ENCODE measurements at regions not wholly inside any gene's neighbourhood (a gene's known extent, or its start where the extent isn't known, plus 50 kb on each side); places are given as distances from the start of the nearest gene placed in this dataset.
"Not testable (repeated sequence)": the region's sequence is repeated elsewhere in the genome, so short reads cannot be mapped to it uniquely, and the experiment has no call there.

DNA sequence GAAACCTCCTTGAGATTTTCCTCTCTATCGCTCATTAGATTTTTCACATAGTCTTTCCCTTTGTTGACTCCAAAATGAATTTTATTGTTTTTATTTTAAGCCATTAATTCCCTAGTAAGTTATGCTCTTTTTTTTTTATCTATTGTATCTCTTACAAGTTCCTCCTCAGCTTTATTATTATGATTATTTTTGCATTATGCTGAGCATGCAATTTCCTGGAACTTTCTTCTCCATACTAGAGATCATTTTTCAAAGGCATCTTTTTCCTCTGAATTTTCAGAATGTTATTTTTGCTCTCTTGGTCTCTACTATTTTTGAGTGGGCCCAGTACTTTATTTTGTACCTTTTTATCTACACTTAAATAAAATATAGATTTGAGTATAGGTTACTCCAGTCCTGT is 376.6 kb upstream of the SEMA6A start:
- Histone ChIP-seq H3K4me3 (ENCODE audit: insufficient read depth, low read depth, low read length, poor library complexity, severe bottlenecking) (no peak overlapping the region), H3K4me1 (ENCODE audit: control insufficient read depth, insufficient read depth, low read length, poor library complexity, severe bottlenecking) (no peaks in the 10 kb centered on the region), H3K27ac (ENCODE audit: insufficient read depth, low read length, poor library complexity, severe bottlenecking) (no peak overlapping the region), H3K9me3 (ENCODE audit: control insufficient read depth, low read length) (no peaks in the 10 kb centered on the region), H3K27me3 (replicated peaks; ENCODE audit: control insufficient read depth, insufficient read depth, low read length, poor library complexity, severe bottlenecking) (no peaks in the 10 kb centered on the region), H3K36me3 (ENCODE audit: control insufficient read depth, insufficient read depth, low read length) (no peaks in the 10 kb centered on the region)
- DNase-seq: no peak

DNA sequence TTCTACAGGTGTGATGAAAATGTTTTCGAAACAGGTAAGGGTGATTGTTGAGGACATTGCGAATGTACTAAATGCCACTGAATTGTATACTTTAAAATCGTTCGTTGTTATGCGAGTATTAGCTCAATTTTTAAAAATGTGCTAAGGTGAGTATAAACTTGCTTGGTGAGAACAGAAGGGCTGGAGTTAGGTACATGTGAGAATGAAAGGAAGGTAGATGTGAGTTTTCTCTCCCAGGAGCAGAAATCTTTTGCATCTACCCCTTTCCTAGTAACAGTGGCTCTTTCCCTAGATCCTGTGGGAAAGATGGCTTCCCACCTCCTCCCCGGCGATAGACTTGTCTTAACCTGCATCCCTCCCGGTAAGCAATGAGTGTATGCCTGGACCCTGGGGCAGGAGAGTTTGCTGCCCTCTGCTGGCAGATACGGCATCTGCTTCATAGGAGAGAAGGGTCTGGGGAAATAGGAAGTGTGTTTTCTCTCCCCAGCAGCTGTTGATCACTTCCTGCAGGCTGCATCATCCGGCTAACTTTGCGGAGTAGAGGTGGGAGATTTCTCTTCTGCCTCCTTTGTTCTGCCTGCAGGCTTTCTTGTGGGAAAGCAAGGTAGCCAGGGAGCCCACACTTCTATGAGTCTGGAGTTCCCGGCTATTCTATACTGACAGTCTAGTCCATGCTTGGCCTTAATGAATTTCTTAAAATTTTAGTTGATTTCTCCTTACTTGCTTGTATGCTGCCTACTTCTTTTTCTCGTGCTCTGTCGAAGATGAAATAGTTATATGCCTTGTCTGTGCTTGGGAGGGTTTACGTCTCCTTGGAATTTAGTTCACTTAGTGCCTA is 373.3 kb upstream of the SEMA6A start:
- Histone ChIP-seq H3K9me3 (ENCODE audit: control insufficient read depth, low read length) (no peaks in the 10 kb centered on the region), H3K27ac (ENCODE audit: insufficient read depth, low read length, poor library complexity, severe bottlenecking) (no peak overlapping the region), H3K4me3 (ENCODE audit: insufficient read depth, low read depth, low read length, poor library complexity, severe bottlenecking) (no peak overlapping the region), H3K36me3 (ENCODE audit: control insufficient read depth, insufficient read depth, low read length) (no peaks in the 10 kb centered on the region), H3K27me3 (replicated peaks; ENCODE audit: control insufficient read depth, insufficient read depth, low read length, poor library complexity, severe bottlenecking) (no peaks in the 10 kb centered on the region), H3K4me1 (ENCODE audit: control insufficient read depth, insufficient read depth, low read length, poor library complexity, severe bottlenecking) (no peaks in the 10 kb centered on the region)
- DNase-seq: peak in 1 of 3 donors; percentile 17

DNA sequence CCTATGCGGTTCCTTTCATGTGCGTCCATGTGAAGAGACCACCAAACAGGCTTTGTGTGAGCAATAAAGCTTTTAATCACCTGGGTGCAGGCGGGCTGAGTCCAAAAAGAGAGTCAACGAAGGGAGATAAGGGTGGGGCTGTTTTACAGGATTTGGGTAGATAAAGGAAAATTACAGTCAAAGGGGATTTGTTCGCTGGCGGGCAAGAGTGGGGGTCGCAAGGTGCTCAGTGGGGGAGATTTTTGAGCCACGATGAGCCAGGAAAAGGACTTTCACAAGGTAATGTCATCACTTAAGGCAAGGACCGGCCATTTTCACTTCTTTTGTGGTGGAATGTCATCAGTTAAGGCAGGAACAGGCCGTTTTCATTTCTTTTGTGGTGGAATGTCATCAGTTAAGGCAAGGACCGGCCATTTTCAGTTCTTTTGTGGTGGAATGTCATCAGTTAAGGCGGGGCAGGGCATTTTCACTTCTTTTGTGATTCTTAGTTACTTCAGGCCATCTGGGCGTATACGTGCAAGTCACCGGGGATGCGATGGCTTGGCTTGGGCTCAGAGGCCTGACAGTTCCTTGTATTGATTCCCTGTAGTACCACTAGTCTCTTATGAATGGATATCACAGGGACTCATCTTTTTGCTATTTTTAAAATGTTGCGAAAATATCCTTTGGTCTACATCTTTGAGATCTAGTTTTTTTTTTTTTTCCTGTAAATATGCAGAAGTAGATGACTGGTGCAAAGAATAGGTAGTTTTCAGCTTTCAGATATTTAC is 371.2 kb upstream of the SEMA6A start:
- not testable (repeated sequence) for H3K36me3 ChIP-seq (ENCODE audit: control insufficient read depth, insufficient read depth, low read length); H3K27me3 ChIP-seq (replicated peaks; ENCODE audit: control insufficient read depth, insufficient read depth, low read length, poor library complexity, severe bottlenecking); H3K4me3 ChIP-seq (ENCODE audit: insufficient read depth, low read depth, low read length, poor library complexity, severe bottlenecking); H3K27ac ChIP-seq (ENCODE audit: insufficient read depth, low read length, poor library complexity, severe bottlenecking); H3K4me1 ChIP-seq (ENCODE audit: control insufficient read depth, insufficient read depth, low read length, poor library complexity, severe bottlenecking); DNase-seq; H3K9me3 ChIP-seq (ENCODE audit: control insufficient read depth, low read length)

DNA sequence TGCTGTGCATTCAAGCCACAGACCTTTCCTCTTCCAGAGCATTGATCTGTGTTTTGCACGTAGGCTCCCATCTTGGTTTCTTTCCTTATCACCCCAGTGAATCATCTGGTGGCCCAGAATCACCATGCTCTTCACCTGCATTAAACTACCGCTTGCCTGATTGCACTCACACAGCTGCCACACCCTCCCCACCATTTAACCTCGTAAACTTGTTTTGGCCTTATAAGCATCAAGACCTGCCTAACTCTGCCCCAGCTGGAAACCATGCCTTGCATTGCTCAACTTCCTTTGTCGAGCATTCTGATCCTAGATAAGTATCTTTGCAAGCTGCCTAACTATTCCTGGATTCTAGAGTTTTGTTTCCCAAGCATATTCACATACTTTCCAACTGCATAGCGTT is 369.6 kb upstream of the SEMA6A start:
- DNase-seq: no peak
- Histone ChIP-seq H3K4me3 (ENCODE audit: insufficient read depth, low read depth, low read length, poor library complexity, severe bottlenecking) (no peak overlapping the region), H3K4me1 (ENCODE audit: control insufficient read depth, insufficient read depth, low read length, poor library complexity, severe bottlenecking) (no peaks in the 10 kb centered on the region), H3K36me3 (ENCODE audit: control insufficient read depth, insufficient read depth, low read length) (no peaks in the 10 kb centered on the region), H3K27me3 (replicated peaks; ENCODE audit: control insufficient read depth, insufficient read depth, low read length, poor library complexity, severe bottlenecking) (no peaks in the 10 kb centered on the region), H3K27ac (ENCODE audit: insufficient read depth, low read length, poor library complexity, severe bottlenecking) (no peak overlapping the region), H3K9me3 (ENCODE audit: control insufficient read depth, low read length) (no peaks in the 10 kb centered on the region)

DNA sequence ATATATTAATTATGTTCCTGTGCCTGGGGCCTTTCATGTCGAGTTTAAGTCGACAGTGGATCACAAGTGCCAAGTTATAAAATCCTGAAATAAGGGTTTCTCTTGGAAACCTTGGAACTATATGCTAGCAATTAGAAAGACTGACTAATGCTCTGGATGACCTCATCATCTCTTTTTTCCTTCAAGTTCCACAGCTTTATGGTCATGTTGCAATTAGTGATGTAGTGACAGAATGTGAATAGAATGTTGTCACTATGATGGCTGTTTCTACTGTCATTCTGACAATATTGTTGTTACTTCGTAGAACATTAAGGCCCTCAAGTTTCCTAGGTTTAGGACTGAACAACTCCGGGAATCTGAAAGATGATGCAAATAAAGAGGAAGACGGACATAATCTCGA is 368.0 kb upstream of the SEMA6A start:
- Histone ChIP-seq H3K4me1 (ENCODE audit: control insufficient read depth, insufficient read depth, low read length, poor library complexity, severe bottlenecking) (no peaks in the 10 kb centered on the region), H3K9me3 (ENCODE audit: control insufficient read depth, low read length) (no peaks in the 10 kb centered on the region), H3K27me3 (replicated peaks; ENCODE audit: control insufficient read depth, insufficient read depth, low read length, poor library complexity, severe bottlenecking) (no peaks in the 10 kb centered on the region), H3K4me3 (ENCODE audit: insufficient read depth, low read depth, low read length, poor library complexity, severe bottlenecking) (no peak overlapping the region), H3K36me3 (ENCODE audit: control insufficient read depth, insufficient read depth, low read length) (no peaks in the 10 kb centered on the region), H3K27ac (ENCODE audit: insufficient read depth, low read length, poor library complexity, severe bottlenecking) (no peak overlapping the region)
- no peak for DNase-seq

DNA sequence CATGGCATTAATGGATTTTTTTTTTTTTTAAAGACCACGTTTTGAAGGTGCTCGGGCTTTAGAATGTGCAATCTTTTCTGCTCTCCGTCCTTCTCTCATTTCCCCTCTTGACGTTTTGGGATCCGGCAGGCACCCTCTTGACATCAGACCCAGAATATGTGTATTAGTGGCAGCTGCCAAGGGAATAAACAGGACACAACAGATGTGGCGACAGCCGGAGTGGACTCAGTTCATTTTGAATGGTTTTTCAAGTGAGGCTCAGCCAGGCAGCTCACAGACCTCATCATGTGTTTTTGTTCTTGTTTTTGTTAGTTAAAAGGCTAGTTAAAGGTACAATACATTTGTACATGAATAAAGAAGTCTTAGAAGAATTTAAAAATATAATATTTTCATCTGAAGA is 365.0 kb upstream of the SEMA6A start:
- Histone ChIP-seq H3K4me3 (ENCODE audit: insufficient read depth, low read depth, low read length, poor library complexity, severe bottlenecking) (no peak overlapping the region), H3K9me3 (ENCODE audit: control insufficient read depth, low read length) (no peaks in the 10 kb centered on the region), H3K4me1 (ENCODE audit: control insufficient read depth, insufficient read depth, low read length, poor library complexity, severe bottlenecking) (no peaks in the 10 kb centered on the region), H3K36me3 (ENCODE audit: control insufficient read depth, insufficient read depth, low read length) (no peaks in the 10 kb centered on the region), H3K27ac (ENCODE audit: insufficient read depth, low read length, poor library complexity, severe bottlenecking) (no peak overlapping the region), H3K27me3 (replicated peaks; ENCODE audit: control insufficient read depth, insufficient read depth, low read length, poor library complexity, severe bottlenecking) (no peaks in the 10 kb centered on the region)
- DNase-seq: no peak

DNA sequence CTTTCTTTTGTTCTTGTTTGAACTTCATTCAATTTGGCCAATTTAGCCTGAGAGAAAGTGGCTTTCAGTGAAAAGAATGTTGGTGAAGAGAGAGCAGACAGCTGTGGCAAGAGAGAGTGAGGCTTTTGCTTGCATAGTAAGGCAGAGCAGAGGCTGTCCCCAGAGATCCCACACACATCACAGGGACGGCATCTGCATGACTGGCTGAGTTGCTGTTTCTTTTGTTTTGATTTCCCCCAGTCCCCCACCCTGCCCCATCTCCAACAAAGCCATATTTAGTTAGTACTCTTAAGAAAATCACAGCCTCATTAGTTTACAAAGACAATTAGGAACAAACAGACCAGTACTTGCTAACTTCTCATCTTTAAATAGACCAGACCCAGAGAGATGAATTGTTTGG is 363.9 kb upstream of the SEMA6A start:
- Histone ChIP-seq H3K27me3 (replicated peaks; ENCODE audit: control insufficient read depth, insufficient read depth, low read length, poor library complexity, severe bottlenecking) (no peaks in the 10 kb centered on the region), H3K36me3 (ENCODE audit: control insufficient read depth, insufficient read depth, low read length) (no peaks in the 10 kb centered on the region), H3K4me3 (ENCODE audit: insufficient read depth, low read depth, low read length, poor library complexity, severe bottlenecking) (no peak overlapping the region), H3K9me3 (ENCODE audit: control insufficient read depth, low read length) (no peaks in the 10 kb centered on the region), H3K27ac (ENCODE audit: insufficient read depth, low read length, poor library complexity, severe bottlenecking) (no peak overlapping the region), H3K4me1 (ENCODE audit: control insufficient read depth, insufficient read depth, low read length, poor library complexity, severe bottlenecking) (no peaks in the 10 kb centered on the region)
- no peak for DNase-seq

DNA sequence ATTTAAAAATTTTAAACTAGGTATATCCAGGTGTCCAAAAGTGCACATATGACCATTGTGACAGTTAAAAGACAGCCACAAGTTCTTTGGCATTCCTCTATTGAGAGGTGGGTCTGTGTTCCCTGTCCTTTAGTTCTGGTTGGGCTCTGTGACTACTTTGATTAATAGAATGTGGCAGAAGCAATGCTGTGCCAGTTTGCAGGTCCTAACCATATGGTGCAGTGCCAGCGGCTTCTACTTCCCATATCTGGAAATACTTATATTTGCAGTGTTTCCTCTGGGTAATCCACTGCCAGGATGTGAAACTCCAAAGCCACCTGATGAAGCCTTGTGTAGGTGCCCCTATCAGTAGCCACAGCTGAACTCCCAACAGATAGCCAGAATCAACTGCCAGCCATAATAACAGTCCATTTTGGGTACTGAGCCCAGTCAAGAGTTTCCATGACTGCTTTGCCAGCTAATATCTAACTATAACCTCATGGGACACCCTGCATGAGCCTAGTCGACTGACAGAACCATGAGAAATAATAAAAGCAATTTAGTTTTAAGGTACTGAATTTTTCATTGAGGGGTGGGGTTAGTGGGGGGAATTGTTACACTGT is 361.0 kb upstream of the SEMA6A start:
- Histone ChIP-seq H3K4me1 (ENCODE audit: control insufficient read depth, insufficient read depth, low read length, poor library complexity, severe bottlenecking) (no peaks in the 10 kb centered on the region), H3K4me3 (ENCODE audit: insufficient read depth, low read depth, low read length, poor library complexity, severe bottlenecking) (no peak overlapping the region), H3K9me3 (ENCODE audit: control insufficient read depth, low read length) (no peaks in the 10 kb centered on the region), H3K36me3 (ENCODE audit: control insufficient read depth, insufficient read depth, low read length) (no peaks in the 10 kb centered on the region), H3K27ac (ENCODE audit: insufficient read depth, low read length, poor library complexity, severe bottlenecking) (no peak overlapping the region), H3K27me3 (replicated peaks; ENCODE audit: control insufficient read depth, insufficient read depth, low read length, poor library complexity, severe bottlenecking) (no peaks in the 10 kb centered on the region)
- DNase-seq: no peak

DNA sequence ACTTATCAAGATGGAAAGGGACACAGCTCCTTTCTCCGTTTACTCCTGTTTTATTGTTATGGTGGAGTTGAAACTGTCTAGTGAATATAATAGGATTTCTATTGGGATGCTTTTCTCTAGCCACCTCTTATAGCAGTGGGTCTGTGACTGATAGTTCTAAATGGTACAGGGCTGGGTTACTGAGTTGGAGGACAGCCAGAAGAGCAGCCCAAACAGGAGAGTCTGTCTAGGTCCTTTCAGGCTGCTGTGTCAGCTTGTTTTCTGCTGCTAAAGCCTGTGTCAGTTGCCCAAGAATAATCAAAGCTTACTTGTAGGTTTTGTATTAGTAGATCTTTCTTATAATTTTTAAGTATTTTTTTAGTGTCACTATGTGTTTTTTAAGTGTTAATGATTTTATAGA is 356.0 kb upstream of the SEMA6A start:
- Histone ChIP-seq H3K9me3 (ENCODE audit: control insufficient read depth, low read length) (no peaks in the 10 kb centered on the region), H3K36me3 (ENCODE audit: control insufficient read depth, insufficient read depth, low read length) (no peaks in the 10 kb centered on the region), H3K27ac (ENCODE audit: insufficient read depth, low read length, poor library complexity, severe bottlenecking) (no peak overlapping the region), H3K4me1 (ENCODE audit: control insufficient read depth, insufficient read depth, low read length, poor library complexity, severe bottlenecking) (no peaks in the 10 kb centered on the region), H3K4me3 (ENCODE audit: insufficient read depth, low read depth, low read length, poor library complexity, severe bottlenecking) (no peak overlapping the region), H3K27me3 (replicated peaks; ENCODE audit: control insufficient read depth, insufficient read depth, low read length, poor library complexity, severe bottlenecking) (no peaks in the 10 kb centered on the region)
- no peak for DNase-seq

DNA sequence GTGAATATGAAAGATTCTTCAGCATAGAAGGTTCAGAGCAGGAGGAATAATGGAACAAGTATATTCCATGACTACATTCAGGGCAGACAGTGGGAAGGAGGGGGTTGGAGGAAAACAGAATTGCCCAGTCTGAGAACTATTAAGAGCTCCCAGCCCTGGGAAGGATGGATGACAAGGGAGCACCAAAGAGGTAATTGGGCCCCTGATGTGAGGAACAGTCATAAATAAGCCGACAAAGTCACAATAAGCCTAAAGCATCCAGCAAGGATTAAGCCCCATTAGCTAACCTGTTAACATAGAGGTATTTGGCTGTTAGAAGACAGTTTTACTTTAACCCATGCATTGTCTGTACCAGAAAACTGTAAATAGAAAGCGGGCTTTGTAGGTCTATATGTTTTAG is 348.7 kb upstream of the SEMA6A start:
- DNase-seq: no peak
- Histone ChIP-seq H3K36me3 (ENCODE audit: control insufficient read depth, insufficient read depth, low read length) (no peaks in the 10 kb centered on the region), H3K27me3 (replicated peaks; ENCODE audit: control insufficient read depth, insufficient read depth, low read length, poor library complexity, severe bottlenecking) (no peaks in the 10 kb centered on the region), H3K27ac (ENCODE audit: insufficient read depth, low read length, poor library complexity, severe bottlenecking) (no peak overlapping the region), H3K4me1 (ENCODE audit: control insufficient read depth, insufficient read depth, low read length, poor library complexity, severe bottlenecking) (no peaks in the 10 kb centered on the region), H3K4me3 (ENCODE audit: insufficient read depth, low read depth, low read length, poor library complexity, severe bottlenecking) (no peak overlapping the region), H3K9me3 (ENCODE audit: control insufficient read depth, low read length) (no peaks in the 10 kb centered on the region)

Data from effector memory CD4-positive, alpha-beta T cell (primary cell).